ENCODE measurements at regions not wholly inside any gene's neighbourhood (a gene's known extent, or its start where the extent isn't known, plus 50 kb on each side); places are given as distances from the start of the nearest gene placed in this dataset.
A peak's percentile ranks its signal among the peaks of the same experiment; 100 is the strongest.
"Not testable (repeated sequence)": the region's sequence is repeated elsewhere in the genome, so short reads cannot be mapped to it uniquely, and the experiment has no call there.

GRCh38 chr9:94387338-94388010, 59.0 kb upstream of the NUTM2F start:
- H3K9me3 ChIP-seq; H3K27me3 ChIP-seq; DNase-seq; H3K4me3 ChIP-seq (replicated peaks in 1 of 3); H3K4me1 ChIP-seq; H3K36me3 ChIP-seq; H3K27ac ChIP-seq; intact Hi-C loops (cut with DNase I): not testable (repeated sequence)
- 94 to 96% methylated on average over 5 of the region's 5 CpGs for WGBS, 2 donors

GRCh38 chr9:94388011-94388406, 59.6 kb upstream of the NUTM2F start:
- H3K9me3 ChIP-seq; intact Hi-C loops (cut with DNase I); H3K27ac ChIP-seq; H3K36me3 ChIP-seq; DNase-seq; H3K27me3 ChIP-seq; H3K4me1 ChIP-seq; H3K4me3 ChIP-seq (replicated peaks in 1 of 3): not testable (repeated sequence)
- WGBS, 2 donors: 98% methylated on average over 2 of the region's 2 CpGs

GRCh38 chr9:94390425-94391098, 62.1 kb upstream of the NUTM2F start:
- H3K27me3 ChIP-seq; H3K27ac ChIP-seq; intact Hi-C loops (cut with DNase I); H3K36me3 ChIP-seq; H3K4me3 ChIP-seq (replicated peaks in 1 of 3); H3K9me3 ChIP-seq; DNase-seq; H3K4me1 ChIP-seq: not testable (repeated sequence)
- WGBS, 2 donors: 63 to 72% methylated on average over 4 to 5 of the region's 5 CpGs

GRCh38 chr9:94392971-94393624, 64.7 kb upstream of the NUTM2F start:
- H3K4me1 ChIP-seq; intact Hi-C loops (cut with DNase I); H3K27ac ChIP-seq; H3K27me3 ChIP-seq; DNase-seq; H3K4me3 ChIP-seq (replicated peaks in 1 of 3); H3K9me3 ChIP-seq; H3K36me3 ChIP-seq: not testable (repeated sequence)
- no CpG with 5 or more reads among the region's 2 CpGs for WGBS, 2 donors

GRCh38 chr9:94397766-94398379, 69.4 kb upstream of the NUTM2F start:
- 92 to 94% methylated on average over 3 of the region's 3 CpGs for WGBS, 2 donors
- H3K4me1 ChIP-seq; H3K27me3 ChIP-seq; intact Hi-C loops (cut with DNase I); DNase-seq; H3K4me3 ChIP-seq (replicated peaks in 1 of 3); H3K36me3 ChIP-seq; H3K9me3 ChIP-seq; H3K27ac ChIP-seq: not testable (repeated sequence)

GRCh38 chr9:94400461-94400860, 72.0 kb upstream of the NUTM2F start:
- H3K4me3 ChIP-seq (replicated peaks in 1 of 3); H3K36me3 ChIP-seq; intact Hi-C loops (cut with DNase I); H3K27ac ChIP-seq; H3K4me1 ChIP-seq; H3K27me3 ChIP-seq; DNase-seq; H3K9me3 ChIP-seq: not testable (repeated sequence)
- 73 to 83% methylated on average over 4 of the region's 4 CpGs for WGBS, 2 donors

GRCh38 chr9:94402795-94403194, 74.4 kb upstream of the NUTM2F start:
- intact Hi-C loops (cut with DNase I); H3K36me3 ChIP-seq; H3K4me1 ChIP-seq; H3K27ac ChIP-seq; H3K4me3 ChIP-seq (replicated peaks in 1 of 3); H3K9me3 ChIP-seq; H3K27me3 ChIP-seq; DNase-seq: not testable (repeated sequence)
- 93 to 95% methylated on average over 1 of the region's 1 CpG for WGBS, 2 donors

GRCh38 chr9:94403571-94403970, 75.1 kb upstream of the NUTM2F start:
- WGBS, 2 donors: 73 to 85% methylated on average over 3 of the region's 3 CpGs
- H3K27ac ChIP-seq; H3K4me3 ChIP-seq (replicated peaks in 1 of 3); H3K36me3 ChIP-seq; H3K27me3 ChIP-seq; H3K4me1 ChIP-seq; H3K9me3 ChIP-seq; intact Hi-C loops (cut with DNase I); DNase-seq: not testable (repeated sequence)

- 83% methylated on average over 2 of the region's 2 CpGs for WGBS, 2 donors
- not testable (repeated sequence) for DNase-seq, H3K36me3 ChIP-seq
Measured at GRCh38 chr9:94413665-94414064, 85.2 kb upstream of the NUTM2F start.

GRCh38 chr9:94415111-94415510, 86.7 kb upstream of the NUTM2F start:
- H3K27me3 ChIP-seq; H3K4me3 ChIP-seq (replicated peaks in 1 of 3); DNase-seq; H3K4me1 ChIP-seq; H3K27ac ChIP-seq; H3K36me3 ChIP-seq; intact Hi-C loops (cut with DNase I); H3K9me3 ChIP-seq: not testable (repeated sequence)
- 92 to 96% methylated on average over 5 of the region's 5 CpGs for WGBS, 2 donors

More at GRCh38 chr9:94413665-94414064, 85.2 kb upstream of the NUTM2F start:
- intact Hi-C loops (cut with DNase I); H3K27me3 ChIP-seq; H3K4me3 ChIP-seq (replicated peaks in 1 of 3); H3K27ac ChIP-seq; H3K4me1 ChIP-seq; H3K9me3 ChIP-seq: not testable (repeated sequence)

GRCh38 chr9:94420098-94420497, 91.7 kb upstream of the NUTM2F start:
- peak; percentile 4 for DNase-seq
- H3K36me3 ChIP-seq; H3K27me3 ChIP-seq; intact Hi-C loops (cut with DNase I); H3K4me3 ChIP-seq (replicated peaks in 1 of 3); H3K4me1 ChIP-seq; H3K9me3 ChIP-seq; H3K27ac ChIP-seq: not testable (repeated sequence)
- 39 to 40% methylated on average over 5 of the region's 5 CpGs for WGBS, 2 donors

GRCh38 chr9:94421951-94422350, 93.5 kb upstream of the NUTM2F start:
- H3K4me3 ChIP-seq (replicated peaks in 1 of 3); intact Hi-C loops (cut with DNase I); H3K36me3 ChIP-seq; H3K4me1 ChIP-seq; H3K9me3 ChIP-seq; DNase-seq; H3K27me3 ChIP-seq; H3K27ac ChIP-seq: not testable (repeated sequence)
- WGBS, 2 donors: 89 to 96% methylated on average over 9 of the region's 9 CpGs

- intact Hi-C loops (cut with DNase I); H3K9me3 ChIP-seq: not testable (repeated sequence)
Measured at GRCh38 chr9:94425312-94425711, 96.9 kb upstream of the NUTM2F start.

More at GRCh38 chr9:94425312-94425711, 96.9 kb upstream of the NUTM2F start:
- H3K36me3 ChIP-seq; H3K27ac ChIP-seq; H3K4me3 ChIP-seq (replicated peaks in 1 of 3); H3K4me1 ChIP-seq; H3K27me3 ChIP-seq; DNase-seq: not testable (repeated sequence)
- WGBS, 2 donors: 93 to 96% methylated on average over 3 to 4 of the region's 4 CpGs
